GM12865 (cell line): ENCODE measurements at regions not wholly inside any gene's neighbourhood (a gene's known extent, or its start where the extent isn't known, plus 50 kb on each side); places are given as distances from the start of the nearest gene placed in this dataset.

ENCODE experiments used
- DNase-seq: peaks from one replicate; pipeline ENCODE4 v3.0.0; 2010; ENCODE audit warnings: low read depth
- H3K4me3 ChIP-seq: 2 replicates; pipeline ENCODE4 v1.5.1; 2011; ENCODE audit warnings: mild to moderate bottlenecking, low read depth, low read length, control low read depth
- TF ChIP-seq, protein P1 (sequence below): IDR thresholded peaks from 2 replicates; pipeline ENCODE4 v1.5.1; 2011; ENCODE audit warnings: low read length, control low read depth, low read depth, inconsistent platforms; ENCODE audit not compliant: insufficient read depth; ENCODE audit errors: missing control alignments

DNA sequence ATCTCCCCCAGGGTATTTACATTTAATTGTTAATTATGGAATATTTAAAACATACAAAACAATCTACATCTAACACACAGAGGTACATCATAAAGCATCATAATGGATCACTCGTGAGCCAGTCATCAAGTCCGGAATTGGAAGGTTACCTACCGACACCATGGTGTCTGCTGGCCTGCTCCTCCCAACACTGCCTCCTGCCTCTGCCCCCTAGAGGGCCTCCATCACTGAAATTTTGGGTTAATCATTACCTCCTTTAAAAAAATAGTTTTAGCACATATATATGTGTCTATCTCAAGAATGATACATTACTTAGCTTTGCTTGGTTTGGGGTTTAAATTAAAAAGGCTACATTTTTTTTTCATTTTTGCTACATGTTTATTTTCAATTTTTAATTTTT is 114.6 kb upstream of the PDE10A start:
- TF ChIP-seq, protein P1, sequence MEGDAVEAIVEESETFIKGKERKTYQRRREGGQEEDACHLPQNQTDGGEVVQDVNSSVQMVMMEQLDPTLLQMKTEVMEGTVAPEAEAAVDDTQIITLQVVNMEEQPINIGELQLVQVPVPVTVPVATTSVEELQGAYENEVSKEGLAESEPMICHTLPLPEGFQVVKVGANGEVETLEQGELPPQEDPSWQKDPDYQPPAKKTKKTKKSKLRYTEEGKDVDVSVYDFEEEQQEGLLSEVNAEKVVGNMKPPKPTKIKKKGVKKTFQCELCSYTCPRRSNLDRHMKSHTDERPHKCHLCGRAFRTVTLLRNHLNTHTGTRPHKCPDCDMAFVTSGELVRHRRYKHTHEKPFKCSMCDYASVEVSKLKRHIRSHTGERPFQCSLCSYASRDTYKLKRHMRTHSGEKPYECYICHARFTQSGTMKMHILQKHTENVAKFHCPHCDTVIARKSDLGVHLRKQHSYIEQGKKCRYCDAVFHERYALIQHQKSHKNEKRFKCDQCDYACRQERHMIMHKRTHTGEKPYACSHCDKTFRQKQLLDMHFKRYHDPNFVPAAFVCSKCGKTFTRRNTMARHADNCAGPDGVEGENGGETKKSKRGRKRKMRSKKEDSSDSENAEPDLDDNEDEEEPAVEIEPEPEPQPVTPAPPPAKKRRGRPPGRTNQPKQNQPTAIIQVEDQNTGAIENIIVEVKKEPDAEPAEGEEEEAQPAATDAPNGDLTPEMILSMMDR = peak; percentile 2
- no peak overlapping the region for H3K4me3 ChIP-seq
- DNase-seq = no peak

DNA sequence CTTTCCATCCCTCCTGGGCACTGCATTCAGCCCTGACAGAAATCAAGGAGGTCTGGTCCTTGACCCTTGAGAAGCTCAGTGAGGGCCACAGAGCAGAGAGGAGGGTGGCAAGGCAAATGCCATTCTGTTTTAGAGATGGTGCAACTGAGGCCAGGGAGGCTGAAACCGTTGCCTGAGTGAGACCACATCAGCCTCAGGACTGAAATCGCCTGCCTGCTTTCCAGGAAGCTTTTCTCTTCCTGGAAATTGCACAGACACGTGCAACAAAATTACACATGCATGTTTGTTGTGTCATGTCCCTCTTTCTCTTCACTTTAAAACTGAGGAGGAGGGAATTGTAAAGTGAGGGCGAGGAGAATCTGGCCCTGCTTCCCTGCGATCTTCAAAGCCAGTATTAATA is 113.7 kb upstream of the PDE10A start:
- DNase-seq = no peak
- TF ChIP-seq, protein P1 = no peak
- H3K4me3 ChIP-seq = no peak overlapping the region

DNA sequence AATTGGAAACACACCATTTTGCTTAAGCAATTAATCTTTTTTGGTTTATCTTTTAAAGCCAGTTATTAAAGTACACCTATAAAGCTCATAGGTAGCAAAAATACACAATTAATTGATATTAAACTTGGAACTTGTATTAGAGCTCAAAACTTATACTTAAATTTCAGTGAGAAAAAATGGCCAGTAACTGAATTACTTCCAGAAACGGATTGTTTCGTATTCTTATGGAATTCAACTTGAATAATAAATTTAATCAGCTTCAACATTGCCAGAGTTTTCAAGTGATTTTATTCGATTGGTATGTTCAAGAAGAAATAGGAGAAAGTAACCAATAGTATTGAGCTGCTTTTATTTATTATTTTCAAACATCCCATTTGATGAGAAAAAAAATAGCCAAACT is 112.7 kb upstream of the PDE10A start:
- TF ChIP-seq, protein P1 = no peak
- H3K4me3 ChIP-seq = no peak overlapping the region
- DNase-seq = no peak

DNA sequence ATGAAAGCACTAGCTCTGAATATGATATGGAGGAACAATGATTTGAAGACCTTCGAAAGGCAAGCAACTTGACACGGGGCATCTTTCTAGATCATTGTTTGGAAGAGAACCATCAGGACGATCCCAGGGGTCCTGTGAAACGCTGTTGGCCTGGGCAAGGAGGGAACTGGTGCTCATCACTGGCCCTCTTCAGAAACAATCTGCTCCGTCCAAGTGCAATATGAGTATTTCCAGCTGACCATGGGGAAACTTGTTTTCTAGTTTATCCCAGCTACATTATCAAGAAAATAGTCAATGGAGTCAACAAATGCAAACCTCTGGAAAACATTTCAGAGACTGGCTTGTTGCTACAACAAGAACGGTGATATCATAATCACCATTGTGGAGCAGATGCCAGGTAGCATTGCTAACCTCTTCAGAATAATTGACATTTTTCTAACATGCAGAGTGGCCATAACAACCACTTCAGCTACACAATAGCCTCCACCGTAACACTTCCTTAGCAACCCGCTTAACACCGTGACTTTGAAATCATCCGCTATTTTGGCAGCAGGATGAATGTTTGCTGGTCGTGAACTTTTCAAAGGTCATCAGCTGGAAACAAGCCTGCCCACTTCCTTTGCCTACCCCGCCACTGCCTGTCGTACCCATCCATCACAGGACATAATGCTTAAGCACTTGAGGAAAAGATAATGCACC is 112.0 kb upstream of the PDE10A start:
- TF ChIP-seq, protein P1 = no peak
- DNase-seq = peak; percentile 8
- H3K4me3 ChIP-seq = no peak overlapping the region

DNA sequence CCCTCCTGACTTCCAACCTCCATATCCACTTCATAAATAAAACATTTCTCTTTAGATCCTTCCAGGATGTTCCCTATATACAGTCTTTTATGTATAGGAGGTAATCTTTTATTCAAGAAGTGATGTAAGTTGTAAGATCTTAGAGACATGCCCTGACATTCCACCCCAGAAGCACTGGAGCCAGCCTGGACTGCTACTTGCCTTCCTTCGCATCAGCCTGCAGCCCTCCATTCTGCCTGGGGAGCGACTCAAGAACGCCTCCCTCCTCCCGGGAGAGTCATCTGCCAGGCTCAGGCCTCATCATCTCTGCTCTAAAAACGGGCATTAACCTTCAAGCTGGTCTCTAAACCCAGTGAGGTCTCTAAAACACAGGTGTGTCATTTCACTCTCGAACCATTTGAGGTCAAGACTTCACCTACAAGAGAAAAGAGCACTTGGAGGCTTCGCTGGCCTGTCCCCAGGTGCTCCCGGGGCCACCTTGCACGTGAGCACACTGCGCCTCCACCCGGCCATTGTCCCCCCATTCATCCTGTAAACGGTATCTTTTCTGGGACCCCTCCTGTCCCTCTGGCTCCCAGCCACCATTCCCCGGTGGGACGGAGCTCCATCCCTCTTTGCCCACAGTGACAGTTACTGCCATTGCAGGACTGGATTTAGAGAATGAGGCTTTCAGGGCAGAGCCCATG is 107.5 kb upstream of the PDE10A start:
- no peak overlapping the region for H3K4me3 ChIP-seq
- DNase-seq = no peak
- TF ChIP-seq, protein P1 = no peak

DNA sequence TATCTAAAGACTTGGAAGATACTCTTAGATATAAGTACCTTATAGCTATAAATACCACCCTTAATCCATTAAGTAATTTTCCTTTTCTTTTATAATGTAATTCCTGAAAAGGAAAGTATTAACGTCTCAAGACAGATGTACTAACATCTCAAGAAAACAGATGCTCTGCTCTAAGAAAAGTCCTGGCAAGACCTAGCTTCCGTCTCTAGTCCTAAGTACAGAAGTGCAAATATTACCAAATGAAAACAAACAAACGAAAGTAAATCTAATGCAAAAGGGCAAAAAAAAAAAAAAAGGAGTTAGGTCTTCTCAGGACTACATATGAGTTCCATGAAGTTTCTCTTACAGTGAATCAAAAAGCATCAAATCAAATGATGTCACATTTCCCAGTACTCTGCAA is 106.8 kb upstream of the PDE10A start:
- no peak for DNase-seq
- TF ChIP-seq, protein P1 = no peak
- H3K4me3 ChIP-seq = no peak overlapping the region
